ENCODE measurements at regions not wholly inside any gene's neighbourhood (a gene's known extent, or its start where the extent isn't known, plus 50 kb on each side); places are given as distances from the start of the nearest gene placed in this dataset.

- no peaks in the 10 kb centered on the region for H3K27me3 ChIP-seq (ENCODE audit: insufficient read depth, low read depth)
- no peak overlapping the region for H3K27ac ChIP-seq
- H4K20me1 ChIP-seq (ENCODE audit: insufficient read depth), result no peaks in the 10 kb centered on the region
- H3K9ac ChIP-seq, result no peak overlapping the region
- H3K79me2 ChIP-seq (ENCODE audit: insufficient read depth, low read depth), result no peaks in the 10 kb centered on the region
- H3K4me1 ChIP-seq (ENCODE audit: low read depth, poor library complexity, severe bottlenecking), result no peaks in the 10 kb centered on the region
- no peak overlapping the region for H3K4me3 ChIP-seq (IDR thresholded peaks at IDR 0.05; ENCODE audit: insufficient read depth, low read depth, low read length)
- no peaks in the 10 kb centered on the region for H3K36me3 ChIP-seq (ENCODE audit: insufficient read depth)
- no peak overlapping the region for H2AFZ ChIP-seq (ENCODE audit: low read depth)
- H3K4me2 ChIP-seq, result no peak overlapping the region
- TF ChIP-seq, protein P1, sequence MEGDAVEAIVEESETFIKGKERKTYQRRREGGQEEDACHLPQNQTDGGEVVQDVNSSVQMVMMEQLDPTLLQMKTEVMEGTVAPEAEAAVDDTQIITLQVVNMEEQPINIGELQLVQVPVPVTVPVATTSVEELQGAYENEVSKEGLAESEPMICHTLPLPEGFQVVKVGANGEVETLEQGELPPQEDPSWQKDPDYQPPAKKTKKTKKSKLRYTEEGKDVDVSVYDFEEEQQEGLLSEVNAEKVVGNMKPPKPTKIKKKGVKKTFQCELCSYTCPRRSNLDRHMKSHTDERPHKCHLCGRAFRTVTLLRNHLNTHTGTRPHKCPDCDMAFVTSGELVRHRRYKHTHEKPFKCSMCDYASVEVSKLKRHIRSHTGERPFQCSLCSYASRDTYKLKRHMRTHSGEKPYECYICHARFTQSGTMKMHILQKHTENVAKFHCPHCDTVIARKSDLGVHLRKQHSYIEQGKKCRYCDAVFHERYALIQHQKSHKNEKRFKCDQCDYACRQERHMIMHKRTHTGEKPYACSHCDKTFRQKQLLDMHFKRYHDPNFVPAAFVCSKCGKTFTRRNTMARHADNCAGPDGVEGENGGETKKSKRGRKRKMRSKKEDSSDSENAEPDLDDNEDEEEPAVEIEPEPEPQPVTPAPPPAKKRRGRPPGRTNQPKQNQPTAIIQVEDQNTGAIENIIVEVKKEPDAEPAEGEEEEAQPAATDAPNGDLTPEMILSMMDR (conservative IDR thresholded peaks at IDR 0.05; ENCODE audit: low read depth, low read length), result no peak
Measured at GRCh38 chr18:57991552-57991951, 52.5 kb upstream of the NEDD4L start.

DNA sequence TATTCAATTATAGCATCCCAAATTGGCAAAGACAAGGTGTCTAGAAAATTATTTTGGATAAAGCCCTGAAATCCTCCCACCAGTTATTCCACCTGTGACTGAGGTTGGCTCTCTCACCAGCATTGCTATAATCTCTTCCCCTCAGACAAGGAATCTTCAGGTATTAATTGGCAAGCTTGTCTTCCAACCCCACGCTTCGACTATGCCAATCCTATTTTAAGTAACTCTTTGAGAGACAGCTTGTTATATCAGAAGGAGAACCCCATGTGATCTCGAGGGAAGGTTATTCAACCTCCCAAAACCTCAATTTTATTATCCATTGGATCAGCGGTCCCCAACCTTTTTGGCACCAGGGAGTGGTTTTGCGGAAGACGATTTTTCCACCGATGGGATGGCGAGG is 54.5 kb upstream of the NEDD4L start:
- Histone ChIP-seq H3K4me3 (IDR thresholded peaks at IDR 0.05; ENCODE audit: insufficient read depth, low read depth, low read length) (no peak overlapping the region), H3K27me3 (ENCODE audit: insufficient read depth, low read depth) (no peaks in the 10 kb centered on the region), H3K79me2 (ENCODE audit: insufficient read depth, low read depth) (no peaks in the 10 kb centered on the region), H3K9ac (no peak overlapping the region), H2AFZ (ENCODE audit: low read depth) (no peak overlapping the region), H3K36me3 (ENCODE audit: insufficient read depth) (no peaks in the 10 kb centered on the region), H4K20me1 (ENCODE audit: insufficient read depth) (no peaks in the 10 kb centered on the region), H3K4me2 (no peak overlapping the region), H3K27ac (no peak overlapping the region), H3K4me1 (ENCODE audit: low read depth, poor library complexity, severe bottlenecking) (no peaks in the 10 kb centered on the region)
- TF ChIP-seq, protein P1 (conservative IDR thresholded peaks at IDR 0.05; ENCODE audit: low read depth, low read length), result no peak

DNA sequence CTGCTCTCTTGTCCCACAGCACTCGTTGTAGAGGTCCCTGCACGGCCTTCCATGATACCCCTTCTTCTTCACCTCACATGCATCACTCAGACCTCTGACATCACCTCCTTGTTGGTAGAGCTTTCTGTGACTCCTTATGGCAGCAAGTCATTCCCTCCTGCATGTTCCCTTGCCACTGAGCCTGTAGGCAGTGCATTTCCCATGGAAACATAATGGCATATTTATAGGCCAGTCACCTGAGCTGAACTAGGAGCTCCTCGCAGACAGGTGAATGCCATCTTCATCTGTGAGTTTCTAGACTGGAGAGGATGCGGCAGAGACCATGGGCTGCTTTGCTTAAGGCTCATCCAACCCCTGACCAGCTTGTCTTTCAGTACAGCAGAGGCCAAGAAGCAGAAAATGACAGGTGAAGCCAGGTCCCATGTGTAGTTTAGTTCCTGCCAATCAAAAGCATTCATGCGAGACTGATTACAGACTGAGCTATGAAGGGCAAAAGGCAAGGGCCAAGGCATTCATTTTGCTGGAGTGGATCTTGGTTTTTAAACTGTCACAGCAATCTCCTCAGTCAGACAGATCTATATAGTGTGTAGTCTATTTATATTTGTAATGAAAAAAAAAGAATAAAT is 59.4 kb upstream of the NEDD4L start:
- no peak overlapping the region for H3K4me3 ChIP-seq (IDR thresholded peaks at IDR 0.05; ENCODE audit: insufficient read depth, low read depth, low read length)
- no peaks in the 10 kb centered on the region for H3K36me3 ChIP-seq (ENCODE audit: insufficient read depth)
- no peaks in the 10 kb centered on the region for H3K4me1 ChIP-seq (ENCODE audit: low read depth, poor library complexity, severe bottlenecking)
- no peaks in the 10 kb centered on the region for H3K27me3 ChIP-seq (ENCODE audit: insufficient read depth, low read depth)
- H3K79me2 ChIP-seq (ENCODE audit: insufficient read depth, low read depth), result no peaks in the 10 kb centered on the region
- no peak overlapping the region for H3K4me2 ChIP-seq
- H3K9ac ChIP-seq, result no peak overlapping the region
- H3K27ac ChIP-seq, result no peak overlapping the region
- H2AFZ ChIP-seq (ENCODE audit: low read depth), result no peak overlapping the region
- TF ChIP-seq, protein P1 (conservative IDR thresholded peaks at IDR 0.05; ENCODE audit: low read depth, low read length), result no peak
- H4K20me1 ChIP-seq (ENCODE audit: insufficient read depth), result no peaks in the 10 kb centered on the region

GRCh38 chr18:57983965-57984364 is 60.1 kb upstream of the NEDD4L start:
- no peak overlapping the region for H2AFZ ChIP-seq (ENCODE audit: low read depth)
- H3K27ac ChIP-seq, result no peak overlapping the region
- no peaks in the 10 kb centered on the region for H3K36me3 ChIP-seq (ENCODE audit: insufficient read depth)
- H4K20me1 ChIP-seq (ENCODE audit: insufficient read depth), result no peaks in the 10 kb centered on the region
- no peaks in the 10 kb centered on the region for H3K27me3 ChIP-seq (ENCODE audit: insufficient read depth, low read depth)
- H3K9ac ChIP-seq, result no peak overlapping the region
- H3K4me1 ChIP-seq (ENCODE audit: low read depth, poor library complexity, severe bottlenecking), result no peaks in the 10 kb centered on the region
- H3K4me3 ChIP-seq (IDR thresholded peaks at IDR 0.05; ENCODE audit: insufficient read depth, low read depth, low read length), result no peak overlapping the region
- TF ChIP-seq, protein P1 (conservative IDR thresholded peaks at IDR 0.05; ENCODE audit: low read depth, low read length), result no peak
- H3K4me2 ChIP-seq, result no peak overlapping the region
- no peaks in the 10 kb centered on the region for H3K79me2 ChIP-seq (ENCODE audit: insufficient read depth, low read depth)

Measured in KMS-11 (cell line).